Fibroblast of lung (primary cell): ENCODE measurements at regions not wholly inside any gene's neighbourhood (a gene's known extent, or its start where the extent isn't known, plus 50 kb on each side); places are given as distances from the start of the nearest gene placed in this dataset.
A peak's percentile ranks its signal among the peaks of the same experiment; 100 is the strongest.
"Not testable (repeated sequence)": the region's sequence is repeated elsewhere in the genome, so short reads cannot be mapped to it uniquely, and the experiment has no call there.

Experiments
- DNase-seq, 2 donors: peaks; one replicate each; pipeline versions ENCODE4 v3.0.0 to v3.0.0-alpha.2; 2010; ENCODE audit warnings: low read depth in 2 of 2
- H2AFZ ChIP-seq: 2 replicates; pipeline ENCODE4 v1.5.1; 2012; ENCODE audit warnings: low read length, control low read depth, inconsistent platforms
- H3K27ac ChIP-seq: 2 replicates; pipeline ENCODE4 v1.5.1; 2011; ENCODE audit warnings: low read length, control low read depth; ENCODE audit not compliant: insufficient read depth
- H3K27me3 ChIP-seq: 2 replicates; pipeline ENCODE4 v1.5.1; 2011; ENCODE audit warnings: mild to moderate bottlenecking, low read length; ENCODE audit not compliant: control insufficient read depth, insufficient read depth
- H3K36me3 ChIP-seq: 2 replicates; pipeline ENCODE4 v1.5.1; 2011; ENCODE audit warnings: low read length; ENCODE audit not compliant: control insufficient read depth, insufficient read depth
- H3K4me1 ChIP-seq: 2 replicates; pipeline ENCODE4 v1.5.1; 2011; ENCODE audit warnings: low read length; ENCODE audit not compliant: control insufficient read depth, insufficient read depth; ENCODE audit errors: extremely low read depth
- H3K4me2 ChIP-seq: 2 replicates; pipeline ENCODE4 v1.5.1; 2011; ENCODE audit warnings: low read length, control low read depth; ENCODE audit not compliant: insufficient read depth; ENCODE audit errors: extremely low read depth
- H3K4me3 ChIP-seq, 4 experiments: fragments of 200-600 bp in 1 of 4; sonication (generic) in 1 of 4; replicated peaks in 1 of 4; 2 replicates each; pipeline ENCODE4 v1.5.1; 2011 to 2016; ENCODE audit warnings: low read length in 4 of 4, low read depth in 3 of 4, mild to moderate bottlenecking in 3 of 4, control low read depth in 2 of 4, inconsistent platforms in 1 of 4, mixed read lengths in 1 of 4; ENCODE audit not compliant: insufficient read depth in 1 of 4; ENCODE audit errors: control extremely low read depth in 1 of 4
- H3K79me2 ChIP-seq: 2 replicates; pipeline ENCODE4 v1.5.1; 2012; ENCODE audit warnings: mild to moderate bottlenecking, low read length, inconsistent platforms; ENCODE audit not compliant: control insufficient read depth, insufficient read depth
- H3K9ac ChIP-seq: 2 replicates; pipeline ENCODE4 v1.5.1; 2011; ENCODE audit warnings: mild to moderate bottlenecking, low read length, control low read depth; ENCODE audit not compliant: insufficient read depth
- H3K9me3 ChIP-seq: 2 replicates; pipeline ENCODE4 v1.5.1; 2012; ENCODE audit warnings: low read depth, low read length; ENCODE audit not compliant: control insufficient read depth, insufficient read depth
- H4K20me1 ChIP-seq: 2 replicates; pipeline ENCODE4 v1.5.1; 2011; ENCODE audit warnings: low read length; ENCODE audit not compliant: control insufficient read depth, insufficient read depth; ENCODE audit errors: extremely low read depth
- EZH2 ChIP-seq: IDR thresholded peaks from 2 replicates; pipeline ENCODE4 v1.5.1; 2012; ENCODE audit warnings: low read length, control low read depth, mild to moderate bottlenecking; ENCODE audit errors: missing control alignments
- TF ChIP-seq, protein P1 (sequence below), 2 donors: IDR thresholded peaks in 1 of 2; conservative IDR thresholded peaks in 1 of 2; 1 replicate in 1 of 2; 2 replicates in 1 of 2; pipeline ENCODE4 v1.5.1; 2011 to 2012; ENCODE audit warnings: low read length in 2 of 2, control low read depth in 1 of 2, inconsistent platforms in 1 of 2, low read depth in 1 of 2, mild to moderate bottlenecking in 1 of 2

DNA sequence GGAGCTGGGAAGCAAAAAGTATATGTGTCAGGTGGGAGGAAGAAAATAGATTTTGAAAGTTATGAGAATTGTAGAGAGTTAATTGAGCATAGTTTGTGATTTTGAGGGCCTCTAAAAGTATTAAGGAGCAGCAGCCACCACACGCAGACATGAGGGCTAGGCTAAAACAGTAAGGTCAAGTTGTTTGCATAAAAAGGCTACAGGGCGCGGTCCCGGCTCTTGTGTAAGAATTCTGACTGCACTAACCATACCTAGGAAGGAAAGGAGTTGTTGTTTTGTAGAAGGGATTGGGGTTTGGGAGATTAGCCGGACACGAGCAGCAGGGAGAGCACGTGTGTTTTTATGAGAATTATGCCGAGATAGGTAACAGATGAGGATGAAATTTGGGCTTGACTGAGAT lies 207.2 kb upstream of the ELL2 start:
- not testable (repeated sequence) for H3K79me2 ChIP-seq, H2AFZ ChIP-seq, H3K4me1 ChIP-seq, H4K20me1 ChIP-seq, H3K36me3 ChIP-seq, H3K9ac ChIP-seq, H3K9me3 ChIP-seq, H3K4me3 ChIP-seq, H3K4me2 ChIP-seq, H3K27me3 ChIP-seq, DNase-seq, H3K27ac ChIP-seq

DNA sequence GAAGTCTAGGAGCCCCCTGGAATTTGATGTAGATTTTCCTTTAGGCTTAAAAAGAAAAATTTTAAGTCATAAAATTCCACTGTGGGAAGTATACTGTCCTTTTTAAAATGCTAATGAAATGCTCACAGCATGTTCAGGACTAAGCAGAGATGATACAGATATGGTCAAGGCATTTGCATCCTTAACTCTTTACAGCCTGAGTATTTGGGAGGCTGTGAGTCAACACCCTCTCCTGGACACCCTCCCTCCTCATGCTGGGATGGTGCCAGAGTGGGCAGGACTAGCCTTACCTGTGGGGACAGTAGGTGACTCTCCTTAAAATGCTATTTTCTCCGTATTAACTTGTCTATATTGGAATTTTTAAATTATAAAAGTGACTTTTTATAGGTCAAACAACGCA lies 197.4 kb upstream of the ELL2 start:
- Histone ChIP-seq H3K36me3 (no peaks in the 10 kb centered on the region), H3K9me3 (no peaks in the 10 kb centered on the region), H3K4me1 (no peaks in the 10 kb centered on the region), H3K27me3 (no peaks in the 10 kb centered on the region), H3K27ac (no peak overlapping the region), H3K4me3 (no peak overlapping the region), H2AFZ (no peak overlapping the region), H3K4me2 (no peak overlapping the region), H3K9ac (no peak overlapping the region), H4K20me1 (no peaks in the 10 kb centered on the region), H3K79me2 (no peaks in the 10 kb centered on the region)
- TF ChIP-seq, protein P1, sequence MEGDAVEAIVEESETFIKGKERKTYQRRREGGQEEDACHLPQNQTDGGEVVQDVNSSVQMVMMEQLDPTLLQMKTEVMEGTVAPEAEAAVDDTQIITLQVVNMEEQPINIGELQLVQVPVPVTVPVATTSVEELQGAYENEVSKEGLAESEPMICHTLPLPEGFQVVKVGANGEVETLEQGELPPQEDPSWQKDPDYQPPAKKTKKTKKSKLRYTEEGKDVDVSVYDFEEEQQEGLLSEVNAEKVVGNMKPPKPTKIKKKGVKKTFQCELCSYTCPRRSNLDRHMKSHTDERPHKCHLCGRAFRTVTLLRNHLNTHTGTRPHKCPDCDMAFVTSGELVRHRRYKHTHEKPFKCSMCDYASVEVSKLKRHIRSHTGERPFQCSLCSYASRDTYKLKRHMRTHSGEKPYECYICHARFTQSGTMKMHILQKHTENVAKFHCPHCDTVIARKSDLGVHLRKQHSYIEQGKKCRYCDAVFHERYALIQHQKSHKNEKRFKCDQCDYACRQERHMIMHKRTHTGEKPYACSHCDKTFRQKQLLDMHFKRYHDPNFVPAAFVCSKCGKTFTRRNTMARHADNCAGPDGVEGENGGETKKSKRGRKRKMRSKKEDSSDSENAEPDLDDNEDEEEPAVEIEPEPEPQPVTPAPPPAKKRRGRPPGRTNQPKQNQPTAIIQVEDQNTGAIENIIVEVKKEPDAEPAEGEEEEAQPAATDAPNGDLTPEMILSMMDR (conservative IDR thresholded peaks at IDR 0.05 in 1 of 2, IDR thresholded peaks at IDR 0.05 in 1 of 2; ENCODE audit: low read depth in 1 of 2, low read length in 2 of 2): no peak
- no peak for TF ChIP-seq EZH2
- DNase-seq: no peak

DNA sequence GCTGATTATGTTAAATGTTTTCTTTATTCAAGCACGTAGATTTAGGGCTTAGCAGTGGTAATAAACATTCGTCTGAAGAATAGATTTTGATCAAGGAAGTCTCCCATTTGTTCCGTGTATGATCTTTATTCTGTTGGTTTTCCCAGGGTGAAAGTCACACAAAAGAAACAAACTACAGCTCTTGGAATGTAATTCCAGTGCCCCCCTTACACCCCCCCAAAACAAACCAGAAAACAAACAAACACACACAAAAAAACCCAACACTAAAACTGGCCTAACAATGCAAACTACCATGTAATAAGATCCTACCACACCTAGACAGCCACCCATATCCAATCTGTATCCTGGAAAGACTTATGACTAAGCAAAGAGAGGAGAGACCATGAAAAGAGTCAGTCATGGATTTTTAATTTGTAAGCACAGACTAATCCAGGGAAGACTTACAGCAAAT lies 196.2 kb upstream of the ELL2 start:
- H3K27ac ChIP-seq: no peak overlapping the region
- no peak overlapping the region for H3K4me3 ChIP-seq
- H3K79me2 ChIP-seq: no peaks in the 10 kb centered on the region
- no peaks in the 10 kb centered on the region for H4K20me1 ChIP-seq
- H3K36me3 ChIP-seq: no peaks in the 10 kb centered on the region
- H3K9me3 ChIP-seq: no peaks in the 10 kb centered on the region
- no peak overlapping the region for H2AFZ ChIP-seq
- H3K4me2 ChIP-seq: no peak overlapping the region
- no peaks in the 10 kb centered on the region for H3K4me1 ChIP-seq
- peak in 1 of 2 donors; percentile 24 for DNase-seq
- TF ChIP-seq EZH2: no peak
- TF ChIP-seq, protein P1 (conservative IDR thresholded peaks at IDR 0.05 in 1 of 2, IDR thresholded peaks at IDR 0.05 in 1 of 2; ENCODE audit: low read depth in 1 of 2, low read length in 2 of 2): no peak
- no peaks in the 10 kb centered on the region for H3K27me3 ChIP-seq
- H3K9ac ChIP-seq: no peak overlapping the region
